NCI-H146 treated with DMSO at 0.1 percent for 48 hours (cell line): ENCODE measurements at regions not wholly inside any gene's neighbourhood (a gene's known extent, or its start where the extent isn't known, plus 50 kb on each side); places are given as distances from the start of the nearest gene placed in this dataset.

Source experiments
- DNase-seq: peaks from one replicate; lab custom pipeline; 2025; ENCODE audit not compliant: unreplicated experiment; lab: John Stamatoyannopoulos, UW

DNA sequence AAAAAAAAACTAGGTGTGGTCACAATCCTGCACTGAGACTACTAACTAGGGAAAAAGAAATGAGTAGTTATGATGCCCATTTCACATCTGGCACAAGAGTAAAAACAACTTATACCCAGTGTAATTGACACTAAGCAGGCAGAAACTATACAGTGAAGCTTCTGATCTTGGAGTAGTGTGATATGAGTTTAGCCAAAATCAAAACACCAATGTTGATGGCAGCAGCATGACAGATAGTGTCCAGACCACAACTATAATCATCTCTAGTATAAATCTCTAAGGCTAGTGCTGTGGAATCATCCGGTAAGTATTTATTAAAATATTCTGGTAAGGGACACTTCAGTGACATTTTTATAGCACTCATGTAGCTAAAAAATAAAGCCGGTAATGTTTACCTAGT, 108.5 kb upstream of the EPHA6 start:
- no peak for DNase-seq

DNA sequence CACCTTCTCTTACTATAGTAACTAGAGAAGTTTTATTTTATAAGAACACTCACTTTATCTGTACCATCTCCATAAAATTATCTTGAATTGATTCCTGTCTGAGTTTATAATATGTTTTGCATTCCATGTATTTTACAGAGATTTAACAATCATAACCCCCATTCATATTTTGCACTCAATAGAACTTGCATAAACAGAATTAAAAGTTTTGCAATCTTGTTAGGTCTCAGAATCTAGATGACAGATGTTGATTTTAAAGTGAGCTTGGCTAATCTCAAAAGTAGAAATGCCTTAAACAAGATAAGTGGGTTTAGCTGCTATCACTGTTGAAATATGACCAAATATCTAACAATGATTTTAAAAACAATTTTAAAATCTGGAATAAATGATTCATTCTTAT, 107.9 kb upstream of the EPHA6 start:
- no peak for DNase-seq

DNA sequence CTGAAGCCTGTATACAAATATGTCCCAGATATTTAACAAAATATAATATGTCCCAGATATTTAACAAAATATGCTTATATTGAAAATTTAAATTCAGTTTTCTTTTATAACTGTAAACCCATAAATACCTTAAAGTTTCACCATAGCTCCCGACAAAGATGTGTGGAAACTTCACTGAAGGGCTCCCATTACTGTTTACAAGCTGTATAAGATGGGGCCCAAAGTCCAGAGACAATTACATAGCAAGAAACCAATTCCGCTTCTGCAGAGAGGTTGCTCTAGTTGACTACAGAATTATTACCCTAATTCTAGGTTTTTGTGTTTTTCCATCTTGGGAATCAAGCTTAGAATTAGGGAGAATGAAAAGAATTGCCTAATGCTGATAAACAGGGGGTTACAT, 102.6 kb upstream of the EPHA6 start:
- no peak for DNase-seq

- no peak for DNase-seq
Observed at GRCh38 chr3:96712792-96713191, 101.6 kb upstream of the EPHA6 start.

DNA sequence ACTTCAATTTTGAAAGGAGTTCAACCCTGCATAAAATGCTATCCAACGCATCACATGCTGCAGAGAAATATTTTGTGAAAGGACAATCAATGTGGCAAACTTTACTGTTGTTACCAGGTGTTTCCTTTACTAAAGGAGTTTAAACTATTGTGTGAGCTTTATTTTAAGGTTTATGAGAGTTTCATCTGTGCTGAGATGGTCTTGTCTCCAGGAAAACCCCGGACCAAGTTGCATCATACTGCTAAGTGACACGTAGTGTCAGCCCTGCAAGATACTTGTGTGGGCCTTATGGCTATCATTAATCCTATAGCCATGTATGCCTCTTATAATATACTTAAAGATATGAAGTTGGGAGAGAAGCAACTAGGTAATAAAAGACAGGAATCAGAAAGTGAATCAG, 94.5 kb upstream of the EPHA6 start:
- no peak for DNase-seq

DNA sequence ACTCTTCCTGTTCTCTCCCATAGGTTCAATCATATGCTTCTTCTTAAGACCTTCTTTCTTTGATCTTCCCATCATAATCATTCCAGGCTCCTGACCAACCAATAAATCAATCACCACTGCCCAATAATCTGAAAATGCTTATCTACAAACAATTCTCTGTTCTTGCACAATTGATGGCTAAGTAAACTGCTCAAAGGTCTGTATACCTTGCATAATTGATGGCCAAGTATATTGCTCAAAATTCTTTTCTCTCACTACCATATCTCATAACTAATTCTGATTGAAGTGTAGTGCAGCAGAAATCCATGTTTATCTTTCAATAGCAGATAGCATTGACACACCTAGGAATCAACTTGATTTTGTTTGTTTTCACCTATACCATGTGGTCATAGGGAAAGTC, 83.4 kb upstream of the EPHA6 start:
- no peak for DNase-seq

DNA sequence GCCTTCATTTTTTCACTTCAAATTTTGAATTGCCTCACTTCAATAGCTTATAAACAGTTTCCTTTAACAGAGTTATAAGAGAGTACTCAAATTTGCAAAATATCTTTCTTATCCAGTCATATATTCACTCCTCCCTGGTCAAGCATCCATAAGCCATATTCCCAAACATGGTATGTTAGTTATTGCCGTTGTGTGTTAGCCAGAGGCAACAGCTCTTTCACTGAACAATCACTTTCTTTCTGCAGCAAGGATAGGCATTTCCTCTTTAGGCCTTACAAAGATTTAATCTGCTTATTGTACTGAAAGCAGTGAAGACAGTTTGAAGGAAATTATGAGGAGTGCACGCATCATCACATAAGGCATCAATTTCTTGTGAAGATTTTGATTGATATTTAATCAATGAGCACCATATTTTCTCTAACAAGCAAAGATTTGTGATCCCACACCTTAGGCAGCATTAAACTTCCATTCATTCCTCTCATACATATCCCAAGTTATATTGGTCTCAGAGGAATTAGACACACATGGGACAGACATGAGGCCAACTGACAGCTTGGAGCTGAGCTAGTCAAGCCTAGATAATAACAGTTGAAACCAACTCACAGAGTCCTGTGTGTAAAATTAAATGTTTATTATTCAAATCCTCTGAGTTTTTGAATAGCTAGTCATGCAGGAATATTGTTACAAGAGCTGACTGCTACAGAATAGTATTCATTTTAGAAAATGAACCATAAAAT, 80.0 kb upstream of the EPHA6 start:
- DNase-seq, result no peak

- DNase-seq, result no peak
Observed at GRCh38 chr3:96748139-96748538, 66.3 kb upstream of the EPHA6 start.

- DNase-seq, result no peak
Observed at GRCh38 chr3:96750094-96750767, 64.2 kb upstream of the EPHA6 start.

- no peak for DNase-seq
Observed at GRCh38 chr3:96753124-96753523, 61.3 kb upstream of the EPHA6 start.

DNA sequence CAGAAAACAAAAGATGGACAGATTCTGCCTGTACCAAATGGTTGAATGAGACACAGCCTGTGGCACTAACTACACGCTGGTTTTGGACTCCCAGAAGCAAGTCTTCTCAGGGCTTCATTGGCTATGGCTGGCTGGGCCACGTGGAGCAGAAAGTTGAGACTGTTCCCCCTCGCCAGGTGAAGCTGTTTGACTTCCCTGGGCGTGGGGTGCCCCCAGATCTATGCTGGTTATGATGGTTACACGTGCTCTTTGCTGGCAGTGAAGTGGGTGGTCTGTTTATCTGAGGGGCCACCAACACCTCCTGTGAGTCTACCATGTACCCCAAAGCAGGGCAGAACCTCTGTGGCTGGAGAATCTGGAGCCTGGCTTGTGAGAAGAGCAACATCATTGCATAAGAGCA, 60.3 kb upstream of the EPHA6 start:
- DNase-seq, result no peak

DNA sequence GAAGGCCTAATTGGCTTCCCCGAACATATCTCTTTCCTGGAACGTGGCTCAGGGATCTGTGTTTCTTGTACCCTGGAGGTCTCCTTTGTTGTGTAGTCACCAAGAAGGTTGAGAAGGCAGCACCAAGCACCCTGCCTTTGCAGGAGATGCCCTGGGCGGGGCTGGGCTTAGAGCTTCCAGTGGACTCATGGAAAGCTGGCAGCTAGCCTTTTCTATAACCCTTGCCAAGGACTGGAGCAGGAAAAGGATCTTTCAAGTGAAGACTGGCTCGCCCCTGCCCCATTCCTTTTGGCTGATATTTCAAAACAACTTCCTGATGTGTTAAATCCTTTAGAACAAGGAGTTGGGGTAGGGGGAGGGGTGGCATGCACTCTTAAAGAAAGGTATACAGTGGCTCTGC, 58.9 kb upstream of the EPHA6 start:
- DNase-seq, result no peak

- DNase-seq, result no peak
Observed at GRCh38 chr3:96756516-96756915, 57.9 kb upstream of the EPHA6 start.

DNA sequence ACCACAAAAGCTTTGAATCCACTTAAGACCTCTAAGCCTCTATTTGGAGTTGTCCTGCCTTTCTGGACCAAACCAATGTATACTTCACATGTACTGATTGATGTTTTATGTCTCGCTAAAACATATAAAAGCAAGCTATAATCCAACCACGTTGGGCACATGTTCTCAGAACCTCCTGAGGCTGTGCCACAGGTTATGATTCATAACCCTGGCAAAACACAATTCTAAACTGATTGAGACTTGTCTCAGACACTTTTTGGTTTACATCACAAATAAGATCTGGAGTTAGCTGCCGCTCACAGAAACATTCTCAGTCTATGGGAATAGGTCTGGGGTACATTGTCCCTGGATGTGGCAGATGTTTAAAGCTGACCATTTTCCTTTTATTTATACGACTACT, 53.4 kb upstream of the EPHA6 start:
- DNase-seq, result no peak
